ENCODE measurements at regions not wholly inside any gene's neighbourhood (a gene's known extent, or its start where the extent isn't known, plus 50 kb on each side); places are given as distances from the start of the nearest gene placed in this dataset.
A peak's percentile ranks its signal among the peaks of the same experiment; 100 is the strongest.

DNA sequence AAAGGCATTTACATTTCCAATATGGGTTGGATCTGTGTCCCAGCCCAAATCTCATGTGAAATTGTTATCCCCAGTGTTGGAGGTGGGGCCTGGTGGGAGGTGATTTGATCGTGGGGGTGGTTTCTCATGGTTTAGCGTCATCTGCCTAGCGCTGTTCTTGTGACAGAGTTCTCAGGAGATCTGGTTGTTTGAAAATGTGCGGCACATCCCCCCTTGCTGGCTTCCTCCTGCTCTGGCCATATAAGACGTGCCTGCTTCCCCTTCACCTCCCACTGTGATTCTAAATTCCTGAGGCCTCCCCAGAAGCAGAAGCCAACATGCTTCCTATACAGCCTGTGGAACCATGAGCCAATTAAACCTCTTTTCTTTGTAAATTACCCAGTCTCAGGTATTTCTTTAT is 126.2 kb upstream of the FNDC3A start:
- peak in 1 of 2 donors; percentile 28 for DNase-seq

DNA sequence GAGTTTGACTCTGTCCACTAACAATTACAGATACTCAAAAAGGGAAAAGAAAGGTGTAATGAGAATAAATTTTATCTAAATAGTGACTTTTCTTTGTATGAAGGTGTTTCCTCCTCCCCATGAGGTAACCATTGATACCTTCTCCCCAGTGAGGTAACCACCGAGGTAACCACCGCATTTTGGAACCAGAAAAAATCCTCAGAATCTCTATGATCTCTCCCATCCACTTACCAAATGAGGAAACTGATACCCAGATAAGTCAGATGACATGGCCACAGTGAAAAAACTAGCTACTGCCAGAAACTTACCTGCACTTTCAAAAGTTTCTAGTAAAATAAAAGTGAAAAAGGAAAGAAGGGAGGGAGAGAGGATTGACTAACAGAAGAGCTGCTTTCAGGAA is 124.0 kb upstream of the FNDC3A start:
- DNase-seq, result no peak

- peak; percentile 51 to 71 for DNase-seq
Measured at GRCh38 chr13:48852911-48853727, 122.6 kb upstream of the FNDC3A start.

- DNase-seq, result peak; percentile 62 to 79
Measured at GRCh38 chr13:48853728-48854102, 122.0 kb upstream of the FNDC3A start.

- DNase-seq, result no peak
Measured at GRCh38 chr13:48857576-48857975, 118.1 kb upstream of the FNDC3A start.

GRCh38 chr13:48858122-48858902 is 117.4 kb upstream of the FNDC3A start:
- DNase-seq, result no peak

GRCh38 chr13:48859272-48860105 is 116.2 kb upstream of the FNDC3A start:
- DNase-seq, result peak; percentile 57 to 64

DNA sequence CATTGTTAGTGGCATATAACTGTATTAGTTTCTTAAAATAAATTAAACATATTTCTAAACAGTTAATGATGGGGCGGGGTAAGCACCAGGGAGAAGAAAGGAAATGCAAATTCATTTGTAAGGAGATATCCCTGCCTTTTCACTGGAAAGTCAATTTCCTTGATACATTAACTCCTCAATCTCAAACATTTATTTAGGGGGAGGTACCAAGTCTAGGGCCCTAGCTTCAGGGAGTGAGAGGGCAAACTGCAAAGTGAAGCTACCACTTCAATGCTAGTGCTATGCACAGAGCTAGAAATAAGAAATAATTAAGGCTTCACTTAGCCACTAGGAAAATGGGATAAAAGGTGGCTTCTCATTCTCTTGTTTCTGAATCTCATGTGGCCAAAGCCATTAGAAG is 115.3 kb upstream of the FNDC3A start:
- no peak for DNase-seq

DNA sequence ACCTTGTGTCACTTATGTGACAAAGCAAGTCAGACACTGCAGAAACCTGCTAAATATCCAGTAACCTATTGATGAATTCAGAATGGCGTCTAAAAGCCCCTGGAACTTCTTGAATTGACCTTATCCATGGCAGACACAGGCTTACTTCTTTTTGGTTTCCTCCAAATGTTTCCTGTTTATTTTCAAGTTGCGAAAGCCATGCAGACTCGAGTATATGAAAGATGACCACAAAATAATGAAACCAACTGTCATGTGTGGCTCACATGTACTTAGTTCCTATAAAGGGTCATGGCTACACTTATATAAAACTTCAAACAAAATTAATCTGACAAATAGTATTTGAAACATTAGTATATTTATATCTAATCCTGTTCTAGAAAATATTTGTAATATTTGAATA is 113.1 kb upstream of the FNDC3A start:
- peak; percentile 84 to 93 for DNase-seq

GRCh38 chr13:48864100-48864499 is 111.6 kb upstream of the FNDC3A start:
- no peak for DNase-seq

DNA sequence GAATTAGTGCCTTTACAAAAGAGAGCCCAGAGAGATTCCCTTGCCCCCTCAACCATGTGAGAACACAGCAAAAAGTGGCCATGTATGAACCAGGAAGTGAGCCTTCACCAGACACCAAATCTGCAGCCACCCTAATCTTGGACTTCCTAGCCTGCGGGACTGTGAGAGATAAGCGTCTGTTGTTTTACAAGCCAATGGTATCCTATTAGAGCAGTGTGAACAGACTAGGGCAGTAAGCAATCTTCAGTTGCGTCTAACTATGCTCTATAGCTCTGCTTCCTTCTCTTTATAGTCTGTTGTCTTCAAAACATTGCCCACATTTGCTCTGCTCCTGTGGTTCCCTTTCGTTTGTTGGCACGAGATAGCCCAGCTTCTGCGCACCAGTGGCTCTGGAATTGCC is 109.5 kb upstream of the FNDC3A start:
- DNase-seq, result no peak

DNA sequence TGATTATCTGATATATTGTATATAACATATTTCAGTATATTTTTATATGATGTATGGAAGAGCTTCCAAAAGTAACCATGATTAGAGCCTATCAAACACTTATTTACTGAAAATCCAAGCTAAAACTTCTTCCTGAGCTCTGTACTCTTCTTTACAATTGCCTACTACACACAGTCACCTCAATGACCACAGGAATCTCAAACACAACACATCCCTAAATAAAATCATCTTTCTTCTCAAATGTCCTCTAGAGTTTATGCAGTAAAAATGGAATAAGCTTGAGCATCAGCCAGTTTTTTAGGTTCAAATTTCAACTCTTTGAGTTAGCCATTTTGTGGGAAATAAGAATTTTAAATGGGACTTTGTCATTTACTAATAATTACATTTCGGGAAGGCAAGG is 102.6 kb upstream of the FNDC3A start:
- DNase-seq, result no peak

DNA sequence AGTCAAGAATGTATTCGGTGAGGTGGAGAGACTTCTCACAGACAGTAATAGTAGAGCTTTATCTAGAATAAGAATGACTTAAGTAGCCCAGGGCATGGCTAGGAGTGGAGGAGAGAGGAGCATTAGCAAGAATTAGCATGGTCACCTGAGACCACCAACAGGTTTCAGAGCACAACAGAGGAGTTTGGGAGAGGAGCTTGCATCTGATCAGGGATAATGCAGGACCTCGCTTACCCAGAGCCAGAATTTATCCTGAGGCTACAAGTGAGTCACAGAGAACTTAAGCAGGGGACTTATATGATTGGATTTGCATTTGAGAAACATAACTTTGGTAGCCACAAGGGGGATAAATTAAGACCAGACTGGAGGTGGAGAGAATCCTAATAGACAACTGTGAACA is 102.1 kb upstream of the FNDC3A start:
- no peak for DNase-seq

- peak; percentile 25 to 35 for DNase-seq
Measured at GRCh38 chr13:48874165-48874564, 101.5 kb upstream of the FNDC3A start.

DNA sequence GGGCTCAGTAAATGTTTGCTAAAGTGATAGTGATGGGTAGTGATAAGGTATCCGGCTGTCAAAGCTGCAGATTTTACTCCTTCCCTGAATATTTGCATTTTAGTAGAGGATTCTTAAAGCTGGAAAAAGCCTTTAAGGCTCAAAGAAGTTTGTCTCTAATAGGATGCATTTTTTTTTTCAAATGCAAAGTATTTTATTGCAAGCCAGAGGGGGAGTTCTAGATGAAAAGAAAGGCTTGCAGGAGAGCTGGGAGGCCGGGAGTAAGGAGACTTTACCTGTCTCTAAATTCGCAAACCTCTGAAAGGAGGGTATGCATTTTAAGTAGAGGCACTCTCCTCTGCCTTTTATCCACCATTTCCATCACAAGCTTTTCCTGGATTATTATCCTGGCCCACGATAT is 100.7 kb upstream of the FNDC3A start:
- no peak for DNase-seq

DNA sequence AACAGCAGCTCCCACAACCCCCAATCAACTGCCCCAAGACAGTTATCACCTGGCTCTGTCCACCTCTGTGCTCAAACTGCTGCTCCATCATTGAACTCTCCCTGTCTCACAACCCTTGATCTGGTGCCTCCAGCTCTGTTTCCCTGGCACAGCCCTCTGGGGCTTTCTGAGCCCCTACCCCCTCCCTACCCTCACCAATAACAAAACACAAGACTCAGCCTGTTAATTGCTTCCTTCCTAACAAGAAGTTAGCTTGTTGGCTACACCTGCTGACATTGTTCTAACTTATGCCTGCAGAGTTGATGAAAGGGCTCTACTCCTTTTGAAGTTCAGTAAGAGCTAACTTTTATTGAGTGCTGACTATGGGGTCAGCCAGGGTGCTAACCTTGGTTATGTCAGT is 99.4 kb upstream of the FNDC3A start:
- DNase-seq, result no peak

- no peak for DNase-seq
Measured at GRCh38 chr13:48879432-48879831, 96.3 kb upstream of the FNDC3A start.

- no peak for DNase-seq
Measured at GRCh38 chr13:48879854-48880253, 95.9 kb upstream of the FNDC3A start.

DNA sequence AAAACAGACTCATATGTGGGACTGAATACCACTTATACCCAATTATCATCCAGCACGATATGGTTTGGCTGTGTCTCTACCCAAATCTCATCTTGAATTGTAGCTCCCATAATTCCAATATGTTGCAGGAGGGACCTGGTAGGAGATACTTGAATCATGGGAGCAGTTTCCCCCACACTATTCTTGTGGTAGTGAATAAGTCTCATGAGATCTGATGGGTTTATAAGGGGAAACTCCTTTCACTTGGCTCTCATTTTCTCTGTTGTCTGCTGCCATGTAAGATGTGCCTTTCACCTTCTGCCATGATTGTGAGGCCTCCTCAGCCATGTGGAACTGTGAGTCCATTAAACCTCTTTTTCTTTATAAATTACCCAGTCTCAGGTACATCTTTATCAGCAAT is 91.9 kb upstream of the FNDC3A start:
- peak in 1 of 2 donors; percentile 63 for DNase-seq

DNA sequence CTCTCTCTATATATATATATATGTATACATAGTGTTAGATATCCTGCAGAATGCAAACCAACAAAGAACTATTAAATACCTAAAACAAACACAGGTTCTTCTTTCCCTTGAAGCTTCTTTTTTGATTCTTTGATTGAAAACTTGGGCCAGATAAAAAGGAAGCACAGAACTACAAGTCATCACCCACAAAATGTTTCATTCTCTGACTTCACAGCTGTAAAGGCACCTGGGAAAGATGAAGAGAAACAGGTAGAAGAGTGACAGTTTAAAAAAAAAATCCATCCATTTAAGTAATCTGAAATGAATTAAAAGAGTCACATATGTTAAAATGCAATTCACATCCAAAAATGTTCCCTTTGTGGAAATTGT is 90.7 kb upstream of the FNDC3A start:
- no peak for DNase-seq

DNA sequence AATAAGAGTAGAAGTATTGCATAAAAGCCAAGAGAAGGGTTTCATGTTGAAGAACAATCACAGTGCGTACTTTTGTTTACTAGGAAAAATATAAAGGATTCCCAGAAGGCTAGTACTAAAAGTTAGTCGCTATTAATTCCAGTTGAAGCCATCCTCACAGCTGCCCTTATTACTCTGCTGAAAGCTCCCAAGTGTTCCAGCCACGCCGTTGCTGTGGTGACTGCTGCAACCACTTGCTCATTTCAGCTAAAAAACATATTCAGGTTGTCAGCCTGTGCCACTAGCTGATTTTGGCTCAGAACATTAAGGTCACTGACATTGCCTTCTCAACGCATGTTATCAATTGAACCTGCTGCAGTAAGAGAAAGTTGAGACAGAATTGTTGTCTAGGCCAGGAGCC is 87.1 kb upstream of the FNDC3A start:
- no peak for DNase-seq

DNA sequence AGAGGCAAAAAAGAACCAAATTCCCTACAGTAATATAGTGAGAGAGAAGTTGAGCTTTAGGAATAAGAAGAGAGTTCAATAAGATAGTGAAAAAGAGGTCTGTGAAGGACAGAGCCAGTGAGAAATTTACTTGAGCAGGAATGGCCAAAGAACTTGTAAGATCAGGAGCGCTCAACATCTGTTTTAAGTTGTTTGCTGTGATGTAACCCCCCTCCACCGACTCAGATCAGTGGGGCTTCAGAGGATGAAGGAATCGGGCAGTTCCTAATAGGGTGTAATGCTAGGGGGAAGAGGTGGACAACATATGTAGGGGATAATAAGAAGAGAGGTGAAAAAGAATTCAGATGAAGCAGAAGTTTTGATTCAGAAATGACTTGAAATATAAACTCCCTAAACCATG is 85.3 kb upstream of the FNDC3A start:
- no peak for DNase-seq

DNA sequence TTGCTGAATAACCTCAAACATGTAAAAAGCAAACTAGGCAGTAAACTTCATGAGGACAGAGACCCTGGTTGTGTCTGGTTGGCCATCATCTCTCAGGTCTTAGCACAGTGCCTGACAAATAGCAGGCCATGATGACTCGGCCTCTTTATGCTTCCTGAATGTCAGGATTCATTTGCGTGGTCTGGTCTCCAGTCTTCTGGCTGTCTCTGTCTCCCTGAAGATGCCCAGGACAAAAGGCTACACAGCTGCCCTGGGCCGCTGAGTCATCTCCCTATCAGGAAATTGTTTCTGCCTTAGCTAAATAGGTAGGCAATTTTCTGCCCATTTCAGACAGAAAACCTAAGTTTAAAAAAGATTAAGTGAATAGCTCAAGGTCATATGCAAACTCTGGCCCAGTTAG is 84.1 kb upstream of the FNDC3A start:
- DNase-seq, result peak in 1 of 2 donors; percentile 34

Data from inflammatory macrophage treated with lipopolysaccharide for 1 hour (primary cell).